ENCODE measurements at regions not wholly inside any gene's neighbourhood (a gene's known extent, or its start where the extent isn't known, plus 50 kb on each side); places are given as distances from the start of the nearest gene placed in this dataset.

GRCh38 chr14:85223667-85224066 is 306.3 kb upstream of the FLRT2 start:
- Histone ChIP-seq H3K4me1 (ENCODE audit: insufficient read depth, poor library complexity, severe bottlenecking) (no peaks in the 10 kb centered on the region), H3K27me3 (ENCODE audit: insufficient read depth, poor library complexity, severe bottlenecking) (no peaks in the 10 kb centered on the region), H3K27ac (ENCODE audit: poor library complexity, severe bottlenecking) (no peak overlapping the region), H3K9me3 (ENCODE audit: severe bottlenecking) (no peaks in the 10 kb centered on the region), H3K4me3 (ENCODE audit: severe bottlenecking) (no peak overlapping the region), H3K36me3 (ENCODE audit: low read depth) (no peaks in the 10 kb centered on the region)
- ATAC-seq (ENCODE audit: low read depth), result no peak
- TF ChIP-seq CTCF (IDR thresholded peaks at IDR 0.05; ENCODE audit: poor library complexity, severe bottlenecking), result no peak
- no peak for DNase-seq (ENCODE audit: low spot score)

DNA sequence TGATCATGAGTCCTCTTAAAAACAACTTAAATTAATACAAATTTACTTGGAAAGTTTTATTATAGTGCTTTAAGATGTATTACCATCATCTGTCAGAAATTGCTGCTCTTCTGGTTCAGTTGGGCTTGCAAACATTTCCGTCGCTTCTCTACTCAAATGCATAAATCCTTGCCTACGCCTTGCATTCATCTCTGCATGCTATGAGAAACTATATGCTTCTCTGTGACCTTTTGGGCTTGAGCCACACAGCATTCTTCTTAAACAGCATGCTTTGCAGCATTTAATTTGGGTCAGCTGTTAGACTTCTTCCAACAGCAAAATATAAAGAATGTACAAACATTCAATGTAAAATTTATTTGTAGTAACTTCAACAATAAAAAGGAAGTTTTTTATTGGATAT is 305.7 kb upstream of the FLRT2 start:
- ATAC-seq (ENCODE audit: low read depth) (no peak), DNase-seq (ENCODE audit: low spot score) (no peak)
- TF ChIP-seq CTCF (IDR thresholded peaks at IDR 0.05; ENCODE audit: poor library complexity, severe bottlenecking), result no peak
- H3K27ac ChIP-seq (ENCODE audit: poor library complexity, severe bottlenecking), result no peak overlapping the region
- H3K4me1 ChIP-seq (ENCODE audit: insufficient read depth, poor library complexity, severe bottlenecking), result no peaks in the 10 kb centered on the region
- no peaks in the 10 kb centered on the region for H3K36me3 ChIP-seq (ENCODE audit: low read depth)
- H3K27me3 ChIP-seq (ENCODE audit: insufficient read depth, poor library complexity, severe bottlenecking), result no peaks in the 10 kb centered on the region
- no peaks in the 10 kb centered on the region for H3K9me3 ChIP-seq (ENCODE audit: severe bottlenecking)
- no peak overlapping the region for H3K4me3 ChIP-seq (ENCODE audit: severe bottlenecking)

DNA sequence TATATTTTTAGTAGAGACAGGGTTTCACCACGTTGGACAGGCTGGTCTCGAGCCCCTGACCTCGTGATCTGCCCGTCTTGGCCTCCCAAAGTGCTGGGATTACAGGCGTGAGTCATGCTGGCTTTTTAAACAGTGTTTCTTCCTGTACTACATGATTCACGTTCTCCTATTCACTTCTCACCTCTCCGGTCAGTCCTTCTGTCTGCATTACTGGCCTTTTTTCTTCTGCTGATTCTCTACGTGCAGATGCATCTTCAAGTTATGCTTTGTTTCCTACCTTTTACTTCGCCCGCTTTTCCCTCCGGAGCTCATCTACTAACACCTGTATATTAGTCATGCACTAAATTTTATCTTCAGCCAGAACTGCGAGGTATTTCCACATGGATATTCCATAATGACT is 296.2 kb upstream of the FLRT2 start:
- Histone ChIP-seq H3K36me3 (ENCODE audit: low read depth) (no peaks in the 10 kb centered on the region), H3K27me3 (ENCODE audit: insufficient read depth, poor library complexity, severe bottlenecking) (no peaks in the 10 kb centered on the region), H3K4me1 (ENCODE audit: insufficient read depth, poor library complexity, severe bottlenecking) (peaks cover 21% of the 10 kb centered on the region), H3K9me3 (ENCODE audit: severe bottlenecking) (no peaks in the 10 kb centered on the region), H3K4me3 (ENCODE audit: severe bottlenecking) (peak overlapping the region; percentile 1), H3K27ac (ENCODE audit: poor library complexity, severe bottlenecking) (peak overlapping the region; percentile 93)
- TF ChIP-seq CTCF (IDR thresholded peaks at IDR 0.05; ENCODE audit: poor library complexity, severe bottlenecking), result no peak
- peak; percentile 77 for DNase-seq (ENCODE audit: low spot score)
- peak; percentile 84 for ATAC-seq (ENCODE audit: low read depth)

GRCh38 chr14:85234156-85235025 is 295.6 kb upstream of the FLRT2 start:
- H3K9me3 ChIP-seq (ENCODE audit: severe bottlenecking), result no peaks in the 10 kb centered on the region
- ATAC-seq (ENCODE audit: low read depth), result peak; percentile 87
- no peak for DNase-seq (ENCODE audit: low spot score)

More at GRCh38 chr14:85234156-85235025, 295.6 kb upstream of the FLRT2 start:
- TF ChIP-seq CTCF (IDR thresholded peaks at IDR 0.05; ENCODE audit: poor library complexity, severe bottlenecking), result peak; percentile 10
- Histone ChIP-seq H3K4me3 (ENCODE audit: severe bottlenecking) (peak overlapping the region; percentile 1), H3K27me3 (ENCODE audit: insufficient read depth, poor library complexity, severe bottlenecking) (no peaks in the 10 kb centered on the region), H3K27ac (ENCODE audit: poor library complexity, severe bottlenecking) (peak overlapping the region; percentile 93), H3K36me3 (ENCODE audit: low read depth) (no peaks in the 10 kb centered on the region), H3K4me1 (ENCODE audit: insufficient read depth, poor library complexity, severe bottlenecking) (peaks cover 21% of the 10 kb centered on the region)

All from RWPE2 (cell line).